Activated CD8-positive, alpha-beta T cell treated with anti-CD3 and anti-CD28 coated beads for 36 hours (primary cell): ENCODE measurements at regions not wholly inside any gene's neighbourhood (a gene's known extent, or its start where the extent isn't known, plus 50 kb on each side); places are given as distances from the start of the nearest gene placed in this dataset.

Source experiments
- ATAC-seq: fragments of 200-7000 bp; cut with Tn5 transposase; one replicate; pipeline ENCODE4 v1.10.0; 2021; ENCODE audit warnings: mild to moderate bottlenecking, moderate library complexity
- CTCF ChIA-PET: fragments of 350-600 bp; sonication (Branson Sonifier 250); formaldehyde crosslinking; loops from one replicate; lab custom pipeline; 2021; ENCODE audit warnings: antibody characterized with exemption; lab: Charles Lee
- POLR2A ChIA-PET: fragments of 350-600 bp; sonication (Branson Sonifier 250); formaldehyde crosslinking; loops from one replicate; lab custom pipeline; 2021; ENCODE audit warnings: antibody characterized with exemption; lab: Charles Lee
- DNase-seq: peaks from one replicate; pipeline ENCODE4 v3.0.0-alpha.2; 2020
- H3K27ac Mint-ChIP-seq: one replicate; pipeline ENCODE4 v1.8.0; 2021; ENCODE audit warnings: mild to moderate bottlenecking, mixed read lengths
- H3K27me3 Mint-ChIP-seq: one replicate; pipeline ENCODE4 v1.8.0; 2021; ENCODE audit warnings: mixed read lengths
- H3K36me3 Mint-ChIP-seq: one replicate; pipeline ENCODE4 v1.8.0; 2021; ENCODE audit warnings: low read depth, mixed read lengths
- H3K4me1 Mint-ChIP-seq: one replicate; pipeline ENCODE4 v1.8.0; 2021; ENCODE audit warnings: low read depth, mixed read lengths
- H3K4me3 Mint-ChIP-seq: one replicate; pipeline ENCODE4 v1.8.0; 2021; ENCODE audit warnings: mild to moderate bottlenecking, moderate library complexity, mixed read lengths
- H3K9me3 Mint-ChIP-seq: one replicate; pipeline ENCODE4 v1.8.0; 2021; ENCODE audit warnings: mixed read lengths
- intact Hi-C: fragments of 100-400 bp; cut with micrococcal nuclease; formaldehyde crosslinking; loops from one replicate; pipeline ENCODE4 v1.10.0; 2022
- TF ChIP-seq, protein P1 (sequence below): fragments of 200-600 bp; IDR thresholded peaks from one replicate; pipeline ENCODE4 v1.8.0; 2022; ENCODE audit warnings: antibody characterized with exemption, mild to moderate bottlenecking

DNA sequence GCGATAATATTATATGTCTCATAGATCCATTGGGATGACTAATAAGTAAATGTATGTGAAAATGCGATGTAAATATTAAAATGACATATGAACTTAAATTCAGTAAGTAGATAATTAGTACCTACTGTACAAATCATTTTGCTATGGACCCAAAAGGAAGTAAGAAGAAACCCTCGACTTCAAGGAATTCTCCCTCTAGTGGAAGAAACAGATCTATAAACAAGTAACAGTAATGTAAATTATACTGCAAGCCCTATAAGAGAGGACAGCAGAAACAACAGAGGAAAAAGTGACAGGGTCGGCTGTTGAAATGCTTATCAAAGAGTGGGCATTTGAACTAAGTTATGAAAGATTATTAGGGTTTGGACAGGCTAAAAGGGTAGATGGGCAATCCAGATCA lies 320.3 kb downstream of the DMAC1 start:
- H3K27ac Mint-ChIP-seq = no peak overlapping the region
- no peaks in the 10 kb centered on the region for H3K4me1 Mint-ChIP-seq
- ChIA-PET POLR2A (no interaction called here), CTCF (interaction anchor here (1.5 kb wide), 1 partner anchor 15 kb away, joined by 3 read pairs; no protein-coding TSS in a partner anchor)
- no peaks in the 10 kb centered on the region for H3K9me3 Mint-ChIP-seq
- H3K4me3 Mint-ChIP-seq = no peak overlapping the region
- no peak for ATAC-seq
- H3K27me3 Mint-ChIP-seq = peaks cover 5% of the 10 kb centered on the region
- intact Hi-C loops = no loop called here
- H3K36me3 Mint-ChIP-seq = no peaks in the 10 kb centered on the region
- TF ChIP-seq, protein P1, sequence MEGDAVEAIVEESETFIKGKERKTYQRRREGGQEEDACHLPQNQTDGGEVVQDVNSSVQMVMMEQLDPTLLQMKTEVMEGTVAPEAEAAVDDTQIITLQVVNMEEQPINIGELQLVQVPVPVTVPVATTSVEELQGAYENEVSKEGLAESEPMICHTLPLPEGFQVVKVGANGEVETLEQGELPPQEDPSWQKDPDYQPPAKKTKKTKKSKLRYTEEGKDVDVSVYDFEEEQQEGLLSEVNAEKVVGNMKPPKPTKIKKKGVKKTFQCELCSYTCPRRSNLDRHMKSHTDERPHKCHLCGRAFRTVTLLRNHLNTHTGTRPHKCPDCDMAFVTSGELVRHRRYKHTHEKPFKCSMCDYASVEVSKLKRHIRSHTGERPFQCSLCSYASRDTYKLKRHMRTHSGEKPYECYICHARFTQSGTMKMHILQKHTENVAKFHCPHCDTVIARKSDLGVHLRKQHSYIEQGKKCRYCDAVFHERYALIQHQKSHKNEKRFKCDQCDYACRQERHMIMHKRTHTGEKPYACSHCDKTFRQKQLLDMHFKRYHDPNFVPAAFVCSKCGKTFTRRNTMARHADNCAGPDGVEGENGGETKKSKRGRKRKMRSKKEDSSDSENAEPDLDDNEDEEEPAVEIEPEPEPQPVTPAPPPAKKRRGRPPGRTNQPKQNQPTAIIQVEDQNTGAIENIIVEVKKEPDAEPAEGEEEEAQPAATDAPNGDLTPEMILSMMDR = no peak
- DNase-seq = no peak

DNA sequence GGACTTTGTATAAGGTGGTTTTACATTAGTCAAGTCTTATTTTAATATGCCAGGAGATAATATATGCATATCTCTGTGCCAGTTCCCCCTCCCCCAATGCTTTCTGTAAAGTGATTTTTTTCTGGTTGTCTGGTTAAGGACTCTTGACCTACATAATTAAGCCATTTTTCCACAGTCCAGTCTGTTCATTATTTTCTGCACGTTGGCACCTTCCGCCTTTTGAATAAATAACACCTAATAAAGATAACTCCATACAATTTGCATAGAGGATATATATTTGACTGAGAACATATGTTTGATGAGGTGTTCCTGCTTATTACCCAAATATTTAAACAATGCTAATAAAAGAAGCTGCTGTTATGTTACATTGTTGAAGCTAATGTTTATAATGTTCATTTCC lies 320.9 kb downstream of the DMAC1 start:
- Mint-ChIP-seq H3K4me3 (no peak overlapping the region), H3K27ac (no peak overlapping the region), H3K36me3 (no peaks in the 10 kb centered on the region), H3K9me3 (no peaks in the 10 kb centered on the region), H3K27me3 (peaks cover 5% of the 10 kb centered on the region), H3K4me1 (no peaks in the 10 kb centered on the region)
- ATAC-seq (no peak), DNase-seq (no peak)
- ChIA-PET CTCF (no interaction called here), POLR2A (no interaction called here)
- intact Hi-C loops = no loop called here
- TF ChIP-seq, protein P1 = no peak

DNA sequence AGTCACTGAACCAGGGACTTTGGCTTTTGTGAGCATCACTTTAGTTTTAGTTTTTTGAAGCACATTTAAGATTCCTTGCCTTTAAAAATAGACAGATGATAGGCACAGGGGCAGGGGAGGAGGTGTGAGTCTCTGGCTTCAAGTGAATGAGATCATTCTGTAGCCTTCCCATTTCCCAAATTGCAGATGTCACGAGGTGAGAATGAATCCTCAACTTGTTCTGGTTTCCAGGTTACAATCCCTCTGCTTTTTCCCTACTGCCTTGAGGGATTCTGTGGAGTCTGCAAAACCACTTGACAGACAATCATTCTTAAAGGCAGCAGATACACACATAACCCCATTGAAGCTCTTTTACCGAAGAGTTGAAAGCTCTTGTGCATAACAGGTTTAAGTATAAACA lies 332.4 kb downstream of the DMAC1 start:
- ATAC-seq (no peak), DNase-seq (no peak)
- CTCF ChIA-PET = no interaction called here
- TF ChIP-seq, protein P1 = no peak
- Mint-ChIP-seq H3K9me3 (no peaks in the 10 kb centered on the region), H3K4me1 (no peaks in the 10 kb centered on the region), H3K27ac (no peak overlapping the region), H3K36me3 (no peaks in the 10 kb centered on the region), H3K27me3 (peaks cover 12% of the 10 kb centered on the region), H3K4me3 (no peak overlapping the region)
- POLR2A ChIA-PET = no interaction called here
- intact Hi-C loops = no loop called here

DNA sequence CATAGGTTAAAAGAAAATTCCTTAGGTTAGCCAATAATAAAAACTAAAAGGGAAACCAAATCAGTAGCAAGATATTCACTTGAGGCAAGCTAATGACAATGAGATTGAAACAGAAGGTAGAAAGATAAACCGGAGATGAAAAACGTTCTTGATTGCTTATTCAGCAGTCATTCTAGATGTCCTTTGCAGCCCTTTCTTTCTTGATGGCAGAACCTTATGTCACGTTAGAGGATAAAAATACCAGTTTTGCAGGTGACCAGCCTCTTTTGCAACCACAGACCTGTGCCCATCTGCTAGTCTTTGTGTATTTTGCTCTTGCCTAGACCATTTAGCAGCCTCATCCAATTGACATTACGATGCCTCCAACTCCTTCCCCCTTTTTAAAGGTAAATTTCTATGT lies 337.8 kb downstream of the DMAC1 start:
- POLR2A ChIA-PET = no interaction called here
- Mint-ChIP-seq H3K4me1 (no peaks in the 10 kb centered on the region), H3K4me3 (no peak overlapping the region), H3K36me3 (no peaks in the 10 kb centered on the region), H3K27ac (no peak overlapping the region), H3K9me3 (peaks cover 2% of the 10 kb centered on the region), H3K27me3 (peaks cover 11% of the 10 kb centered on the region)
- TF ChIP-seq, protein P1 = no peak
- intact Hi-C loops = no loop called here
- CTCF ChIA-PET = no interaction called here
- no peak for DNase-seq
- no peak for ATAC-seq

DNA sequence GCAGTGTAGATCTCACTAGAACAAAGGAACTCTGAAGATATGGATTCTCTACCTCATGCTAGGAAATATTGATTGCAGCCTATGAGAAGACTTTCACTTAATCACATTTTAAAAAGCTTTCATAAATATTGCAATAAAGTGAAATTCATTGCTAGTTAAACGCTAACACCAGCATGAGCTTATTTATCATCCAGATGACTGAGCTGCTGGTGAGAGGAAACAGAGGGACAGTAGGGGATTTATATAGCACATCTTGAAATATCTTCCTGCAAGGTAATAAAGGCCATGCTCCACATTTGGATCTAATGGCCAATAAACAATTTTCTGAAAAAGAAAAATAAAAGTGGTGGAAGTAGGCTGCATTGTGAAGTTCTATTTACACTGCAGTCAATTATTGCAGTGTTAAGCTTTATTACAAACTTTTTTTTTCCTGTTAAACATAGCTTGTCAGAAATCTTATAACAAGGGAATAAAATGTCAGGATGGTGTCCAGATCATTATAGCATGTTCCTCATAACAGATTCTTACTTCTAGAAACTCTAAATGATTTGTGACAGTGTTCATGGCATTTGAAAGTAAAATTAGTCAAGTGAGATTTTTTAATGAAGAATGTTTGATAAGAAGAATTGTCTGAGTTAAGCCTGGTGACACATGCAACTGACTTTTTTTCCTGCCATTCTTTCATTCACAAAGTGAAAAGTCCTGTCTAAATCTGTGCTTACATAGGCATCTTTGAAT lies 342.6 kb downstream of the DMAC1 start:
- DNase-seq (no peak), ATAC-seq (no peak)
- intact Hi-C loops = no loop called here
- no peaks in the 10 kb centered on the region for H3K4me1 Mint-ChIP-seq
- no peaks in the 10 kb centered on the region for H3K36me3 Mint-ChIP-seq
- H3K27me3 Mint-ChIP-seq = peaks cover 17% of the 10 kb centered on the region
- no peak overlapping the region for H3K4me3 Mint-ChIP-seq
- ChIA-PET CTCF (interaction anchor here (1.2 kb wide), 1 partner anchor 12 kb away, joined by 3 read pairs; no protein-coding TSS in a partner anchor), POLR2A (no interaction called here)
- TF ChIP-seq, protein P1 = no peak
- peaks cover 2% of the 10 kb centered on the region for H3K9me3 Mint-ChIP-seq
- no peak overlapping the region for H3K27ac Mint-ChIP-seq
